ENCODE measurements at regions not wholly inside any gene's neighbourhood (a gene's known extent, or its start where the extent isn't known, plus 50 kb on each side); places are given as distances from the start of the nearest gene placed in this dataset.

GRCh38 chr3:107313711-107314110 is 63.5 kb upstream of the CCDC54 start:
- Histone ChIP-seq H3K9me3 (ENCODE audit: severe bottlenecking) (no peaks in the 10 kb centered on the region), H3K27me3 (ENCODE audit: insufficient read depth, low read depth, severe bottlenecking) (no peaks in the 10 kb centered on the region), H3K27ac (no peak overlapping the region), H3K36me3 (no peaks in the 10 kb centered on the region), H3K4me3 (ENCODE audit: low read depth, low read length) (no peak overlapping the region)
- DNase-seq = no peak
- TF ChIP-seq CTCF (IDR thresholded peaks at IDR 0.05; ENCODE audit: low read depth, low read length) = no peak

GRCh38 chr3:107315141-107315540 is 62.1 kb upstream of the CCDC54 start:
- no peaks in the 10 kb centered on the region for H3K27me3 ChIP-seq (ENCODE audit: insufficient read depth, low read depth, severe bottlenecking)
- DNase-seq = no peak
- H3K36me3 ChIP-seq = no peaks in the 10 kb centered on the region
- H3K4me3 ChIP-seq (ENCODE audit: low read depth, low read length) = no peak overlapping the region
- H3K27ac ChIP-seq = no peak overlapping the region
- TF ChIP-seq CTCF (IDR thresholded peaks at IDR 0.05; ENCODE audit: low read depth, low read length) = no peak
- H3K9me3 ChIP-seq (ENCODE audit: severe bottlenecking) = no peaks in the 10 kb centered on the region

GRCh38 chr3:107323723-107324122 is 53.5 kb upstream of the CCDC54 start:
- Histone ChIP-seq H3K4me3 (ENCODE audit: low read depth, low read length) (no peak overlapping the region), H3K9me3 (ENCODE audit: severe bottlenecking) (no peaks in the 10 kb centered on the region), H3K36me3 (no peaks in the 10 kb centered on the region), H3K27ac (no peak overlapping the region), H3K27me3 (ENCODE audit: insufficient read depth, low read depth, severe bottlenecking) (no peaks in the 10 kb centered on the region)
- TF ChIP-seq CTCF (IDR thresholded peaks at IDR 0.05; ENCODE audit: low read depth, low read length) = no peak
- no peak for DNase-seq

- no peak overlapping the region for H3K4me3 ChIP-seq (ENCODE audit: low read depth, low read length)
- H3K27ac ChIP-seq = no peak overlapping the region
- H3K27me3 ChIP-seq (ENCODE audit: insufficient read depth, low read depth, severe bottlenecking) = no peaks in the 10 kb centered on the region
- TF ChIP-seq CTCF (IDR thresholded peaks at IDR 0.05; ENCODE audit: low read depth, low read length) = no peak
- H3K36me3 ChIP-seq = no peaks in the 10 kb centered on the region
- DNase-seq = no peak
- H3K9me3 ChIP-seq (ENCODE audit: severe bottlenecking) = no peaks in the 10 kb centered on the region
Measured at GRCh38 chr3:107325446-107325845, 51.8 kb upstream of the CCDC54 start.
